PC-3 (cell line): ENCODE measurements at regions not wholly inside any gene's neighbourhood (a gene's known extent, or its start where the extent isn't known, plus 50 kb on each side); places are given as distances from the start of the nearest gene placed in this dataset.
"Not testable (repeated sequence)": the region's sequence is repeated elsewhere in the genome, so short reads cannot be mapped to it uniquely, and the experiment has no call there.

ENCODE experiments used
- ATAC-seq: fragments of 200-7000 bp; cut with Tn5 transposase; 2 replicates; pipeline ENCODE4 v1.9.1; 2020; ENCODE audit warnings: mild to moderate bottlenecking, moderate library complexity
- BruUV-seq: library from RNA; stranded (reverse); fragments of 400-500 nt; replicated peaks from 2 replicates; lab custom pipeline; 2021; lab: Mats Ljungman, UMichigan
- CTCF ChIA-PET: fragments of 300-600 bp; sonication (Branson Sonifier 250); formaldehyde crosslinking; loops from one replicate; lab custom pipeline; 2022; ENCODE audit warnings: antibody characterized with exemption; lab: Charles Lee
- POLR2A ChIA-PET: fragments of 300-600 bp; sonication (Branson Sonifier 250); formaldehyde crosslinking; loops from one replicate; lab custom pipeline; 2022; ENCODE audit warnings: antibody characterized with exemption; ENCODE audit not compliant: unreplicated experiment; lab: Charles Lee
- DNase-seq: peaks from one replicate; pipeline ENCODE4 v3.0.0-alpha.2; 2015
- H2AFZ ChIP-seq: fragments of 300-600 bp; sonication (generic); 2 replicates; pipeline ENCODE4 v1.6.0; 2016; ENCODE audit warnings: antibody characterized with exemption, low read length
- H3F3A ChIP-seq: fragments of 300-600 bp; sonication (generic); one replicate; pipeline ENCODE4 v1.6.0; 2017; ENCODE audit warnings: antibody characterized with exemption, low read length, control low read depth, mild to moderate bottlenecking; ENCODE audit not compliant: unreplicated experiment
- H3K27ac ChIP-seq: fragments of 300-600 bp; sonication (generic); 2 replicates; pipeline ENCODE4 v1.5.1; 2016; ENCODE audit warnings: mild to moderate bottlenecking, low read length
- H3K27me3 ChIP-seq: fragments of 300-600 bp; sonication (generic); 2 replicates; pipeline ENCODE4 v1.6.1; 2016; ENCODE audit warnings: low read length, mixed read lengths
- H3K36me3 ChIP-seq: fragments of 300-600 bp; sonication (generic); 2 replicates; pipeline ENCODE4 v1.6.1; 2016; ENCODE audit warnings: low read depth, mixed run types, low read length, mixed read lengths
- H3K4me1 ChIP-seq: fragments of 300-600 bp; sonication (generic); 2 replicates; pipeline ENCODE4 v1.5.1; 2016; ENCODE audit warnings: low read length; ENCODE audit not compliant: insufficient read depth
- H3K4me2 ChIP-seq: fragments of 300-600 bp; sonication (generic); 2 replicates; pipeline ENCODE4 v1.6.0; 2016; ENCODE audit warnings: low read length
- H3K4me3 ChIP-seq: fragments of 300-600 bp; sonication (generic); 2 replicates; pipeline ENCODE4 v1.5.1; 2016; ENCODE audit warnings: mild to moderate bottlenecking, low read length, mixed read lengths
- H3K79me2 ChIP-seq: fragments of 300-600 bp; sonication (generic); 2 replicates; pipeline ENCODE4 v1.6.1; 2017; ENCODE audit warnings: low read length, mixed read lengths
- H3K9ac ChIP-seq: fragments of 300-600 bp; sonication (generic); 2 replicates; pipeline ENCODE4 v1.6.0; 2016; ENCODE audit warnings: mild to moderate bottlenecking, low read length
- H3K9me2 ChIP-seq: fragments of 300-600 bp; sonication (generic); replicated peaks from 2 replicates; pipeline ENCODE4 v1.6.1; 2016; ENCODE audit warnings: mixed run types, low read length, mixed read lengths
- H3K9me3 ChIP-seq: fragments of 300-600 bp; sonication (generic); 2 replicates; pipeline ENCODE4 v1.6.1; 2016; ENCODE audit warnings: low read length, mixed read lengths
- H4K20me1 ChIP-seq: fragments of 300-600 bp; sonication (generic); 2 replicates; pipeline ENCODE4 v1.6.1; 2016; ENCODE audit warnings: low read length, mixed read lengths
- EZH2 ChIP-seq: fragments of 300-600 bp; sonication (generic); IDR thresholded peaks from one replicate; pipeline ENCODE4 v1.6.1; 2017; ENCODE audit warnings: antibody characterized with exemption, mild to moderate bottlenecking, low read length; ENCODE audit not compliant: unreplicated experiment
- EZH2phosphoT487 ChIP-seq: fragments of 300-600 bp; sonication (generic); IDR thresholded peaks from 2 replicates; pipeline ENCODE4 v1.6.1; 2018; ENCODE audit warnings: mild to moderate bottlenecking, antibody characterized with exemption, low read length, borderline replicate concordance
- intact Hi-C: fragments of 100-400 bp; cut with micrococcal nuclease; formaldehyde crosslinking; loops from 2 replicates; pipeline ENCODE4 v1.9.0; 2023
- TF ChIP-seq, protein P1 (sequence below): fragments of 300-600 bp; sonication (generic); conservative IDR thresholded peaks from 2 replicates; pipeline ENCODE4 v1.5.1; 2017; ENCODE audit warnings: antibody characterized with exemption, low read depth, mild to moderate bottlenecking, low read length

DNA sequence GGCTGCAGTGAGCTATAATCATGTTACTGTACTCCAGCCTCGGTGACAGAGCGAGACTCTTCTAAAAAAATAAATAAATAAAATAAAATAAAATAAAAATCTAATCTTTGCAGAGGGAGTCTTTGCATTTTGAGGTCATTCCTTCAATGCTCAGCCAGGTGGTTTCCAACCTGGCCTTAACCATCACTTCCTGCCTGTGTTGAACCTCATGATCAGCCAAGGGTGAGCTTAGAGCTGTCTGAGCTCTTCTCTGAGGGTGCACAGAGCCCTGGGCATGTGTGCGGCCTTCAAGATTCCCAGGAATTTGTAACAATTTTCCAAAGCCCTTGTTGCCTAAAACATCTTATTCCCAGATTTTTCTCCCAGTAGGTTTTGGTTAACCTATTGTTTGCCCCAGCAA, 94.3 kb downstream of the KCNJ12 start:
- ATAC-seq, H4K20me1 ChIP-seq, intact Hi-C loops, DNase-seq, H3K9me3 ChIP-seq, BruUV-seq, CTCF ChIA-PET, H3K9ac ChIP-seq, H3K36me3 ChIP-seq, H3K27ac ChIP-seq, H3K4me3 ChIP-seq, H3K79me2 ChIP-seq, H3K4me1 ChIP-seq, H3K9me2 ChIP-seq, H3K4me2 ChIP-seq, H3F3A ChIP-seq, POLR2A ChIA-PET, H2AFZ ChIP-seq: not testable (repeated sequence)
- H3K27me3 ChIP-seq = peaks cover 90% of the 10 kb centered on the region

DNA sequence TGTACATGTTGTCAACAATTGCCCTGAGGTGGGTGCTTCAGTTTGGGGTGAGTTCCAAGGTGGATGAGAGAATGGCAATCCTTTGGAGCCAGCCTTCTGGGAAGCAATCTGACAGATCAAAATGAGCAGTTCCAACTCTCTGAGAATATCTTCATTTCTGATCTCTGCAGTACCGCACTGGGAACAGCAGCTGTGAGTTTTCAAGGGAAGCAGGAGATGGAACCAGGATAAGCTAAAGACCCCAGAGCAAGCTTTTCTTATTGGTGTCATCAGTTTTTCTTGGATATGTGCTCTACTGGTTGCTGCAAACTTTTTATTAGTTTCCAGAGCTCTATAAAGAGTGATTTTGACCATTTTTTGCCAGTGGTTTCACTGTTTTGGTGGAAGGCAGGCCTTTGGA, 94.7 kb downstream of the KCNJ12 start:
- H3K27me3 ChIP-seq = peaks cover 93% of the 10 kb centered on the region
- no peaks in the 10 kb centered on the region for H3K9me2 ChIP-seq
- no peak overlapping the region for H3K9ac ChIP-seq
- intact Hi-C loops = no loop called here
- H3K4me1 ChIP-seq = no peaks in the 10 kb centered on the region
- ChIA-PET POLR2A (no interaction called here), CTCF (no interaction called here)
- BruUV-seq = no TSS peak
- H3K4me2 ChIP-seq = no peak overlapping the region
- no peaks in the 10 kb centered on the region for H3K79me2 ChIP-seq
- H3K27ac ChIP-seq = no peak overlapping the region
- H3K4me3 ChIP-seq = no peak overlapping the region
- H3K9me3 ChIP-seq = no peaks in the 10 kb centered on the region
- no peak for TF ChIP-seq EZH2phosphoT487
- TF ChIP-seq, protein P1, sequence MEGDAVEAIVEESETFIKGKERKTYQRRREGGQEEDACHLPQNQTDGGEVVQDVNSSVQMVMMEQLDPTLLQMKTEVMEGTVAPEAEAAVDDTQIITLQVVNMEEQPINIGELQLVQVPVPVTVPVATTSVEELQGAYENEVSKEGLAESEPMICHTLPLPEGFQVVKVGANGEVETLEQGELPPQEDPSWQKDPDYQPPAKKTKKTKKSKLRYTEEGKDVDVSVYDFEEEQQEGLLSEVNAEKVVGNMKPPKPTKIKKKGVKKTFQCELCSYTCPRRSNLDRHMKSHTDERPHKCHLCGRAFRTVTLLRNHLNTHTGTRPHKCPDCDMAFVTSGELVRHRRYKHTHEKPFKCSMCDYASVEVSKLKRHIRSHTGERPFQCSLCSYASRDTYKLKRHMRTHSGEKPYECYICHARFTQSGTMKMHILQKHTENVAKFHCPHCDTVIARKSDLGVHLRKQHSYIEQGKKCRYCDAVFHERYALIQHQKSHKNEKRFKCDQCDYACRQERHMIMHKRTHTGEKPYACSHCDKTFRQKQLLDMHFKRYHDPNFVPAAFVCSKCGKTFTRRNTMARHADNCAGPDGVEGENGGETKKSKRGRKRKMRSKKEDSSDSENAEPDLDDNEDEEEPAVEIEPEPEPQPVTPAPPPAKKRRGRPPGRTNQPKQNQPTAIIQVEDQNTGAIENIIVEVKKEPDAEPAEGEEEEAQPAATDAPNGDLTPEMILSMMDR = no peak
- TF ChIP-seq EZH2 = no peak
- no peaks in the 10 kb centered on the region for H4K20me1 ChIP-seq
- no peaks in the 10 kb centered on the region for H3F3A ChIP-seq
- no peaks in the 10 kb centered on the region for H3K36me3 ChIP-seq
- DNase-seq (no peak), ATAC-seq (no peak)
- no peak overlapping the region for H2AFZ ChIP-seq

DNA sequence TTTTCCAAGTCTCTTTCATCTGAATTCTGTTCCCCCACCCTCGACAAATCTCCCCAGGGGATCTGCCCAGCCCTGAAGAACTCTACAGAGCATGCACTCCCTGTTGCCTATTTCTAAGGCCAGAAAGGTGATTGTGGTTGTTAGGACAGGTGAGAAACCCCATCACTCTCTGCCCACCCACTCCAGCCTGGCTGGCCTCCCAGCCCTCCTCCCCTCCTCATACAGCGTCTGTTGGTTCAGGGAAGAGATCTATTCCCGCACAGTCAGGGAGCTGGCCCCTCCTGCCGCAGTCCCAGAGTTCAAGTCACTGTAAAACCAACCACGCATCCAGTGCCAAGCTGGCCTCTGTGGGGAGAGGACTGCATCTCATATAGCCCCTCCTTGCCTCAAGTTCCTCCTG, 98.7 kb downstream of the KCNJ12 start:
- H3K9me3 ChIP-seq = no peaks in the 10 kb centered on the region
- CTCF ChIA-PET = no interaction called here
- no peak overlapping the region for H3K4me2 ChIP-seq
- H3K9ac ChIP-seq = no peak overlapping the region
- H3K27ac ChIP-seq = no peak overlapping the region
- H3F3A ChIP-seq = no peaks in the 10 kb centered on the region
- H3K4me3 ChIP-seq = no peak overlapping the region
- no peak overlapping the region for H2AFZ ChIP-seq
- no peaks in the 10 kb centered on the region for H4K20me1 ChIP-seq
- TF ChIP-seq, protein P1 = no peak
- H3K27me3 ChIP-seq = peaks cover 95% of the 10 kb centered on the region
- POLR2A ChIA-PET = no interaction called here
- no peaks in the 10 kb centered on the region for H3K4me1 ChIP-seq
- intact Hi-C loops = no loop called here
- BruUV-seq = no TSS peak
- no peaks in the 10 kb centered on the region for H3K79me2 ChIP-seq
- DNase-seq (no peak), ATAC-seq (no peak)
- no peaks in the 10 kb centered on the region for H3K9me2 ChIP-seq
- no peaks in the 10 kb centered on the region for H3K36me3 ChIP-seq
